K562 (cell line): ENCODE measurements at regions not wholly inside any gene's neighbourhood (a gene's known extent, or its start where the extent isn't known, plus 50 kb on each side); places are given as distances from the start of the nearest gene placed in this dataset.
"Not testable (repeated sequence)": the region's sequence is repeated elsewhere in the genome, so short reads cannot be mapped to it uniquely, and the experiment has no call there.

Experiments used
- AFF1 ChIP-seq, 2 experiments: fragments of 450-650 bp; IDR thresholded peaks; 2 replicates each; pipeline ENCODE4 v1.6.1; 2018; ENCODE audit warnings: mild to moderate bottlenecking in 2 of 2, low read depth in 1 of 2; ENCODE audit not compliant: partially characterized antibody in 2 of 2
- DMBX1 ChIP-seq: fragments of 250-450 bp; sonication (Bioruptor Pico); IDR thresholded peaks from 2 replicates; pipeline ENCODE4 v1.8.0; 2022; ENCODE audit warnings: inconsistent platforms, mild to moderate bottlenecking, moderate library complexity, borderline replicate concordance
- E2F3 ChIP-seq: fragments of 250-450 bp; sonication (Bioruptor Pico); IDR thresholded peaks from 2 replicates; pipeline ENCODE4 v1.4.0; 2020; ENCODE audit warnings: mild to moderate bottlenecking
- ELF4 ChIP-seq: fragments of 450-650 bp; formaldehyde crosslinking; IDR thresholded peaks from 2 replicates; pipeline ENCODE4 v1.4.0; 2022; ENCODE audit warnings: missing genetic modification characterization
- ETV1 ChIP-seq: fragments of 450-650 bp; conservative IDR thresholded peaks from 2 replicates; pipeline ENCODE4 v1.6.1; 2016; ENCODE audit warnings: missing genetic modification characterization, control low read depth, low read depth, missing compliant biosample characterization
- FOXJ2 ChIP-seq: fragments of 200-800 bp; sonication (Bioruptor generic); IDR thresholded peaks from 2 replicates; pipeline ENCODE4 v1.6.1; 2016; ENCODE audit warnings: missing genetic modification characterization, missing compliant biosample characterization
- MAZ ChIP-seq, 2 experiments: fragments of 450-650 bp in 1 of 2; sonication (generic) in 1 of 2; formaldehyde crosslinking; IDR thresholded peaks in 1 of 2; conservative IDR thresholded peaks in 1 of 2; 2 replicates each; pipeline versions ENCODE4 v1.4.0 to v1.5.0; 2020; ENCODE audit warnings: mild to moderate bottlenecking in 1 of 2, missing genetic modification reagents in 1 of 2
- RBBP5 ChIP-seq: fragments of 200-600 bp; sonication (generic); IDR thresholded peaks from 2 replicates; pipeline ENCODE4 v1.6.1; 2012; ENCODE audit warnings: borderline replicate concordance, mild to moderate bottlenecking, low read length, control low read depth, inconsistent platforms; ENCODE audit not compliant: insufficient read depth, poor library complexity, severe bottlenecking
- TARDBP ChIP-seq: fragments of 450-650 bp; IDR thresholded peaks from 2 replicates; pipeline ENCODE4 v1.6.1; 2016
- TOE1 ChIP-seq, 2 experiments: fragments of 450-650 bp in 1 of 2; sonication (generic) in 1 of 2; formaldehyde crosslinking in 1 of 2; IDR thresholded peaks; 2 replicates each; pipeline versions ENCODE4 v1.7.1 to v1.8.0; 2016 to 2022; ENCODE audit warnings: borderline replicate concordance in 2 of 2, mild to moderate bottlenecking in 2 of 2, antibody characterized with exemption in 1 of 2, inconsistent platforms in 1 of 2, low read depth in 1 of 2, missing genetic modification reagents in 1 of 2, moderate library complexity in 1 of 2
- VEZF1 ChIP-seq: fragments of 200-800 bp; sonication (Bioruptor generic); IDR thresholded peaks from 2 replicates; pipeline ENCODE4 v1.6.1; 2017; ENCODE audit warnings: missing genetic modification characterization, missing compliant biosample characterization
- YY1 ChIP-seq, 3 experiments: IDR thresholded peaks; 2 replicates each; pipeline ENCODE4 v1.6.1; 2011; ENCODE audit warnings: low read length in 2 of 3, mild to moderate bottlenecking in 2 of 3, moderate library complexity in 2 of 3, borderline replicate concordance in 1 of 3, control low read depth in 1 of 3, low read depth in 1 of 3; ENCODE audit not compliant: insufficient read depth in 3 of 3, insufficient replicate concordance in 2 of 3, control insufficient read depth in 1 of 3, insufficient read length in 1 of 3; ENCODE audit errors: extremely low read depth in 1 of 3
- TF ChIP-seq, protein P1 (sequence below): IDR thresholded peaks from 2 replicates; pipeline ENCODE4 v1.6.1; 2011; ENCODE audit warnings: borderline replicate concordance, low read depth, mild to moderate bottlenecking, moderate library complexity, low read length; ENCODE audit not compliant: insufficient read depth, poor library complexity, severe bottlenecking
- TF ChIP-seq, protein P2 (sequence below): fragments of 450-650 bp; formaldehyde crosslinking; IDR thresholded peaks from 2 replicates; pipeline ENCODE4 v1.4.0; 2020; ENCODE audit warnings: mild to moderate bottlenecking, moderate library complexity

DNA sequence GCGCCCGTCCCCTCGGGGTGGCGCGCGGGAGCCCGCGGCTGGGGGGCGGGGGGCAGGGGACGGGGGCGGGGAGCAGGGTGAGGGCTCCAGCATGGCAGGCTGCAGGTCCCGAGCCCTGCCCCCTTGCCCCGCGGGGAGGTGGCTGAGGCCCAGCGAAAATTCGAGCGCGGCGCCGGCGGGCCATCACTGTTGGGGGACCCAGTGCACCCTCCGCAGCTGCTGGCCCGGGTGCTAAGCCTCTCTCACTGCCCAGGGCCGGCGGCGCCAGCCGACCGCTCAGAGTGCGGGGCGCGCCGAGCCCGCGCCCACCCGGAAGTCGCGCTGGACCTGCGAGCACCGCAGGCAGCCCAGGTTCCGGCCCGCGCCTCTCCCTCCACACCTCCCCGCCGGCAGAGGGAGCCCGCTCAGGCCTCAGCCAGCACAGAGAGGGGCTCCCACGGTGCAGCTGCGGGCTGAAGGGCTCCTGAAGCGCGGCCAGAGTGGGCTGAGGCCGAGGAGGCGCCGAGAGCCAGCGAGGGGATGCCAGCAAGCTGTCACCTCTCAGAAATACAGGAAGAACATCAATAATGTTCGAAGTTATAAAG, 290.8 kb upstream of the PRSS16 start (continued):
- TF ChIP-seq, protein P1, sequence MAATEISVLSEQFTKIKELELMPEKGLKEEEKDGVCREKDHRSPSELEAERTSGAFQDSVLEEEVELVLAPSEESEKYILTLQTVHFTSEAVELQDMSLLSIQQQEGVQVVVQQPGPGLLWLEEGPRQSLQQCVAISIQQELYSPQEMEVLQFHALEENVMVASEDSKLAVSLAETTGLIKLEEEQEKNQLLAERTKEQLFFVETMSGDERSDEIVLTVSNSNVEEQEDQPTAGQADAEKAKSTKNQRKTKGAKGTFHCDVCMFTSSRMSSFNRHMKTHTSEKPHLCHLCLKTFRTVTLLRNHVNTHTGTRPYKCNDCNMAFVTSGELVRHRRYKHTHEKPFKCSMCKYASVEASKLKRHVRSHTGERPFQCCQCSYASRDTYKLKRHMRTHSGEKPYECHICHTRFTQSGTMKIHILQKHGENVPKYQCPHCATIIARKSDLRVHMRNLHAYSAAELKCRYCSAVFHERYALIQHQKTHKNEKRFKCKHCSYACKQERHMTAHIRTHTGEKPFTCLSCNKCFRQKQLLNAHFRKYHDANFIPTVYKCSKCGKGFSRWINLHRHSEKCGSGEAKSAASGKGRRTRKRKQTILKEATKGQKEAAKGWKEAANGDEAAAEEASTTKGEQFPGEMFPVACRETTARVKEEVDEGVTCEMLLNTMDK = peak; percentile 91
- TF ChIP-seq MAZ (CRISPR knock-in tag; conservative IDR thresholded peaks at IDR 0.05 in 1 of 2, IDR thresholded peaks at IDR 0.05 in 1 of 2) = peak; percentile 87 to 89
- peak; percentile 65; the same call in 1 of the 2 replicates for TF ChIP-seq ETV1 (tag)
- TF ChIP-seq ELF4 (CRISPR knock-in tag) = peak; percentile 68; the same call in 1 of the 2 replicates
- peak; percentile 24; the same call in 1 of the 2 replicates for TF ChIP-seq FOXJ2
- peak in 1 of 3 experiments; percentile 39 for TF ChIP-seq YY1 (IDR thresholded peaks at IDR 0.05; ENCODE audit: borderline replicate concordance in 1 of 3, control insufficient read depth in 1 of 3, extremely low read depth in 1 of 3, insufficient read depth in 3 of 3, insufficient read length in 1 of 3, insufficient replicate concordance in 2 of 3, low read depth in 1 of 3, low read length in 2 of 3)
- TF ChIP-seq E2F3 (CRISPR knock-in tag) = peak; percentile 77; the same call in 1 of the 2 replicates
- peak; percentile 62 for TF ChIP-seq RBBP5
- TF ChIP-seq TOE1 (IDR thresholded peaks at IDR 0.05; ENCODE audit: borderline replicate concordance) = peak; percentile 19; the same call in 1 of the 2 replicates
- not testable (repeated sequence) for TF ChIP-seq TOE1 (CRISPR knock-in tag; IDR thresholded peaks at IDR 0.05; ENCODE audit: borderline replicate concordance, low read depth)
- TF ChIP-seq DMBX1 (CRISPR knock-in tag) = peak; percentile 52; the same call in 1 of the 2 replicates
- peak; percentile 71; the same call in 1 of the 2 replicates for TF ChIP-seq TARDBP
- TF ChIP-seq VEZF1 (CRISPR knock-in tag) = peak; percentile 77
- peak in 1 of 2 experiments; percentile 36 for TF ChIP-seq AFF1 (IDR thresholded peaks at IDR 0.05; ENCODE audit: low read depth in 1 of 2, partially characterized antibody in 2 of 2)
- TF ChIP-seq, protein P2, sequence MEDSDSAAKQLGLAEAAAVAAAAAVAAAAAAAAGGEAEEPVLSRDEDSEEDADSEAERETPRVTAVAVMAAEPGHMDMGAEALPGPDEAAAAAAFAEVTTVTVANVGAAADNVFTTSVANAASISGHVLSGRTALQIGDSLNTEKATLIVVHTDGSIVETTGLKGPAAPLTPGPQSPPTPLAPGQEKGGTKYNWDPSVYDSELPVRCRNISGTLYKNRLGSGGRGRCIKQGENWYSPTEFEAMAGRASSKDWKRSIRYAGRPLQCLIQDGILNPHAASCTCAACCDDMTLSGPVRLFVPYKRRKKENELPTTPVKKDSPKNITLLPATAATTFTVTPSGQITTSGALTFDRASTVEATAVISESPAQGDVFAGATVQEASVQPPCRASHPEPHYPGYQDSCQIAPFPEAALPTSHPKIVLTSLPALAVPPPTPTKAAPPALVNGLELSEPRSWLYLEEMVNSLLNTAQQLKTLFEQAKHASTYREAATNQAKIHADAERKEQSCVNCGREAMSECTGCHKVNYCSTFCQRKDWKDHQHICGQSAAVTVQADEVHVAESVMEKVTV (CRISPR knock-in tag) = peak; percentile 56; the same call in 1 of the 2 replicates
